GM12874 (cell line): ENCODE measurements at regions not wholly inside any gene's neighbourhood (a gene's known extent, or its start where the extent isn't known, plus 50 kb on each side); places are given as distances from the start of the nearest gene placed in this dataset.

Experiments
- CTCF ChIP-seq: IDR thresholded peaks from 2 replicates; pipeline ENCODE4 v1.5.1; 2011; ENCODE audit warnings: low read depth, mild to moderate bottlenecking, control low read depth, low read length, moderate library complexity; ENCODE audit not compliant: insufficient read depth

GRCh38 chr12:94042321-94042720 lies 106.1 kb upstream of the PLXNC1 start:
- no peak for TF ChIP-seq CTCF

GRCh38 chr12:94046626-94047410 lies 101.6 kb upstream of the PLXNC1 start:
- TF ChIP-seq CTCF, result no peak

DNA sequence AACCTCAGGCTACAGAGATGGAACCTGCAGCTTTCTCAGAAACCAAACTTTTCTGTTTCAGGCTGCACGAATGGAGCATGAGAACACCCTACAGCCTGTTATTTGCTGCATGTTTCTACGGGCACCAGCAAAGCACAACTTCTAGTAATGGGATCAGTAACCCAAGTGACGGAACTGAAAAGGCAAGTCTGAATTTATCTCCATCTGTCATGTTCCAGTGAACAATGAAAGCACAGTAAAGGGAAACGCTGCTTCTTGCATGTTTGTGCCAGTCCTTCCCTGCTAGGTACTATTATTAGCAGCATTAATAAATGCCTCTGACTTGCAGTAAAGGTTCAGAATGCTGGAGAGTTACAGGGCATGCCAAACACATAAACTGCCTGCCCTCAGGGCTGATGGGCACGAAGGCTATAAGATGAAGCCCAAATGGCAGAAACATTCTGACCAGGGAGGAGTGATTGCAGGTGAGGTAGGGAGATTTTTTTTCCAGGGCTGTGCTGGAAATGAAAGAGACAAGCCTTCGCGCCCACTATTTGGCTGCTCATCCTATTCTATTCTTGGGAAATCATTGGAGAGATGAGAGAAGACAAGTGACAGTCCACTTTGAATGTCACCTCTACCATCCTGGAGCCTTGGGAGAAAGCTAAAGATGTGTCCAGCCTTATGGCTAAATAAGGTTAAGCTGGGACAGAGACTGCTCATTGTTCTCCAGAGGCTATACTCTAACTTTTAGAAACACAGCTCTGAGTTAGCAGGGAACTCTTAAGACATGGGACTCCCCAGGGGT lies 100.4 kb upstream of the PLXNC1 start:
- no peak for TF ChIP-seq CTCF

- TF ChIP-seq CTCF, result no peak
These were observed 99.6 kb upstream of the PLXNC1 start for GRCh38 chr12:94048757-94049156.

DNA sequence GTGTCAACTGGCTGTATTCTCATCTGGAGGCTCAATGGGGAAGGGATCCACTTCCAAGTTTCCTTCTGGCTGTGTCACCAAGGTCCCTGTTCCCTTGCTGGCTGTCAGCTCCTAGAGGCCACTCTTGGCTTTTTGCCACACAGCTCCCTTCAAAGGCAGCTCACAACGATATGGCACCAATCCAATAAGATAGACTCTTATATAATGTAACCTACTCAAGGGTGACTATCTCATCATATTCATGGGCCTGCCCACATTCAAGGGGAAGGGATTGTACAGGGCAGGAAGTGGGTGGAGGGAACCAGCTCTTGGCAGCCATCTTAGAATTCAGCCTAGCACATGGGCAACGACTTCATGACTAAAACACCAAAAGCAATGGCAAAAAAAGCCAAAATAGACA lies 98.7 kb upstream of the PLXNC1 start:
- no peak for TF ChIP-seq CTCF

DNA sequence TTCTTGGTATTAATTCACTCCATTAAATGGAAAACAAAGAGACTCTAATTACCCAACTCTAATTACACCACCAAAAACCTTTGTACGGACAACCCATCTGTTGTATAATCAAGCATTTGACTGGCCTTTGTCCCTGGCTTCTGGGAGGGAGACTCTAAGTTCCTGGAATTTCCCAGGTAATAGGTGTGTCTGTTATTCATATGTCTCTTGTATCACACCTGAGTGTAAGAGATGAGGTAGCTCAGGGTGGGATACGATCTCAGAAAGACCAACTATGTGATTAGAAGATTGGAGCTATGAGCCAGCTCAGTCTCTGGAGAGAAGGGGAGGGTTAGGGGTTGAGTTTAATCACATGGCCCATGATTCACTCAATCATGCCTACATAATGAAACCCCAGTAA lies 94.7 kb upstream of the PLXNC1 start:
- no peak for TF ChIP-seq CTCF

- TF ChIP-seq CTCF, result no peak
These were observed 92.8 kb upstream of the PLXNC1 start for GRCh38 chr12:94055528-94055927.
